HUES6 (cell line): ENCODE measurements at regions not wholly inside any gene's neighbourhood (a gene's known extent, or its start where the extent isn't known, plus 50 kb on each side); places are given as distances from the start of the nearest gene placed in this dataset.
A peak's percentile ranks its signal among the peaks of the same experiment; 100 is the strongest.

Source experiments
- H3K27ac ChIP-seq: 2 replicates; pipeline ENCODE4 v1.7.0; 2013; ENCODE audit warnings: low read depth, mild to moderate bottlenecking, low read length, inconsistent platforms
- H3K27me3 ChIP-seq: 2 replicates; pipeline ENCODE4 v1.6.1; 2013; ENCODE audit warnings: low read length; ENCODE audit not compliant: control insufficient read depth, insufficient read depth
- H3K36me3 ChIP-seq: 2 replicates; pipeline ENCODE4 v1.6.1; 2013; ENCODE audit warnings: low read length; ENCODE audit not compliant: control insufficient read depth, insufficient read depth
- H3K4me1 ChIP-seq: 2 replicates; pipeline ENCODE4 v1.6.1; 2013; ENCODE audit warnings: low read length; ENCODE audit not compliant: control insufficient read depth, insufficient read depth
- H3K4me3 ChIP-seq: 2 replicates; pipeline ENCODE4 v1.5.1; 2013; ENCODE audit warnings: low read depth, low read length
- H3K9ac ChIP-seq: one replicate; pipeline ENCODE4 v1.6.1; 2013; ENCODE audit warnings: mild to moderate bottlenecking, low read length
- H3K9me3 ChIP-seq: 2 replicates; pipeline ENCODE4 v1.6.1; 2013; ENCODE audit warnings: low read depth, low read length; ENCODE audit not compliant: control insufficient read depth, insufficient read depth

DNA sequence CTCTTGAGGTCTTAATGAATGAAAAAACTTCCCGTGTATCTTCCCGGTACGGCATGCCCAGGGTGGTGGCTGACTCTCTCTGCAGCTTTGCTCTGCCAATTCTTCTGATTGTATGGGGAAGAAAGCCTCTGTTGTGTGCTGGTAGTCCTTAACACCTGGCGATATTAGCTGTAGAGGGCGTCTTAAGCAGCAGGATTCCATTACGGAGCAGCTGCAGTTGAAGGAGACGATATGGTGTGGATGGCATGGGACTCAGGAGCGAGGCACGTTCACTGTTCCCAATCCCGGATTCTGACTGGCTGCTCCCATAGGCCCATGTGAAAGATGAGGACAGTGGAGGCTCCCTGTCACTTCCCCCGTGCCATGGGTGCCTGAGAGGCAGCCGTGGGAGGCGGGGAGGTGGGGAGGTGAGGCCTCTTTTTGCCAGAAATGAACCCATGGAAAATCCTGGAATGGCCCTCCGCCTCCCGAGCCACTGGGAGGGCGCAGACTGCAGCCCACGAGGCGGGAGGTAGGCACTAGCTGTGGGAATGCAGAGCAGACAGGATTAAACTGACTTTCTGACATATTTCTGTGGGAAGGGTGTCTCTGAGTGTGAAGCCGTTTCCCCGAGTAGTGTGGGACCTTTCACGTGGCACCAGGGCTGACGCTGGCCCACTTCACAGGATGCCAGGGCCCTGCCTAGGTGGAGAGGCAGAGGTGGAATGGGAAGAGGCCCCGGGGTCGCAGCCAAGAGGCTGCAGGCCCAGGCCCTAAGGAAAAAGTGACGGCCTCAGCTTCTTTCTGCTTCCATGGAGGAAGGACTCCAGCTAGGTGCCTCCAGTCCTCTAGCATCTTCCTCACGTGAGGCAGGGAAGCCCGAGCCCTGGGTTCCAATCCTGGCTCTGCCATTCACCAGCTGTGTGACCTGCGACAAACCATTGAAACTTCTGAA lies 121.4 kb upstream of the CD82 start:
- Histone ChIP-seq H3K4me1 (peaks cover 17% of the 10 kb centered on the region), H3K27me3 (no peaks in the 10 kb centered on the region), H3K27ac (no peak overlapping the region), H3K9me3 (no peaks in the 10 kb centered on the region; the same call in 1 of the 2 replicates), H3K36me3 (no peaks in the 10 kb centered on the region), H3K9ac (no peak overlapping the region), H3K4me3 (no peak overlapping the region)

DNA sequence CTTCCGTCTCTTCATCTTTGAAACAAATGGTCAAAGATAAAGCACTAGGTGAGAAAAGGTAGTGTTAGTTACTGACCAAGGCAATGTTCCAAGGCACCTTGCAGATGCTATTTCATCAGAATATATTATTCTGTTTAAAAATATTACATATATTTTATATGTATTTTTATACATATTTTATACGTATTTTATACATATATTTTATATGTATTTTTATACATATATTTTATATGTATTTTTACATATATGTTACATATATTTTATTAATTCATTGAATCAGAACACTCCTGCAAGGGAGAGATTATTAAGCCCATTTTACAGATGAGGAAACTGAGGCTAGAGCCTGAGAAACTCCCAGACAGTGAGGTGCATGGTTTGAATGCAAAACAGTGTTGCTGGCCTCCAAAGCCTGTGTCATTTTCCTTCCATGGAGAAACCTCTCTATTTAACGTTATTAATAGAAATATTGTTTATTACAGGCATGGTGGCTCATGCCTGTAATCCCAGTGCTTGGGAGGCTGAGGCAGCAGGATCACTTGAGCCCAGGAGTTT lies 120.6 kb upstream of the CD82 start:
- H3K9me3 ChIP-seq = no peaks in the 10 kb centered on the region; the same call in 1 of the 2 replicates
- no peak overlapping the region for H3K27ac ChIP-seq
- H3K27me3 ChIP-seq = no peaks in the 10 kb centered on the region
- H3K4me3 ChIP-seq = no peak overlapping the region
- H3K9ac ChIP-seq = no peak overlapping the region
- H3K36me3 ChIP-seq = no peaks in the 10 kb centered on the region
- H3K4me1 ChIP-seq = peaks cover 17% of the 10 kb centered on the region

DNA sequence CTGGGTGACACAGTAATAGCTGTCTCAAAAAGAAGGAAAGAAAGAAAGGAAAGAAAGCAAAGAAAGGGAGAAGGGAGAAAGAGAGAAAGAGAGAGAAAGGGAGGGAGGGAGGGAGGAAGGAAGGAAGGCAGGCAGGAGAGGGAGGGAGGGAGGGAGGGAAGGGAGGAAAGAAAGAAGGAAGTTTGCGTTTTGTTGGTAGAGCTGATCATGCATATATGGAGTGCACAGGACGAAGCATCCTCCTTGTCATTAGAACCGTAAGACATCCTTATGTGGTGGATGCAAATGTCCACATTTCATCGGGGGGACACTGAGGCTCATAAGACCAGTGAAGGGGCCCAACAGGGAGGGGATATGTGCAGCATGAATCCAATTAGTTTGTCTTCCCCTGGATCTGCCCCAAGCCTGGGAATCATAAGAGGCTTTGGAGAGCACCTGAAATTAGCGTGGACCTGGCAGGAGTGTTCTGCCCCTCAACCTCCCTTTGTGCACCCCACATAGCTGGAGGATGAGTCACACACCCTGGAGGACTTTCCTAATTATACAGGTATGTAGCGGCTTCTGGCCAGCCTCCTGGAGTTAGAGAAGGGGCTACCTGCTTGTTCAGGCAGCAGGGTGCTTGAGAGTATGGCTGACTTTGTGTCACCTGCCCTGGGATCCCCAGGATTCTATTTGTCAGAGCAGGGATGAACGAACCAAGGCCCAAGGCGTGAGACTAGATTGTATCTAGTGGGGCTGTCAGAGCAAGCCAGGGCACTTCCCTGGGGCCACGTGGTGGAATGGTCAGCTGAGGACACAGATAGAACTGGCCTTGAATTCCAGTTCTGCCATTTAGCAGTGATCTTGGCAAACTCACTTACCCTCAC lies 119.7 kb upstream of the CD82 start:
- Histone ChIP-seq H3K27ac (no peak overlapping the region), H3K36me3 (no peaks in the 10 kb centered on the region), H3K9me3 (no peaks in the 10 kb centered on the region; the same call in 1 of the 2 replicates), H3K27me3 (no peaks in the 10 kb centered on the region), H3K4me1 (peaks cover 17% of the 10 kb centered on the region), H3K9ac (peak overlapping the region; percentile 51), H3K4me3 (no peak overlapping the region)

DNA sequence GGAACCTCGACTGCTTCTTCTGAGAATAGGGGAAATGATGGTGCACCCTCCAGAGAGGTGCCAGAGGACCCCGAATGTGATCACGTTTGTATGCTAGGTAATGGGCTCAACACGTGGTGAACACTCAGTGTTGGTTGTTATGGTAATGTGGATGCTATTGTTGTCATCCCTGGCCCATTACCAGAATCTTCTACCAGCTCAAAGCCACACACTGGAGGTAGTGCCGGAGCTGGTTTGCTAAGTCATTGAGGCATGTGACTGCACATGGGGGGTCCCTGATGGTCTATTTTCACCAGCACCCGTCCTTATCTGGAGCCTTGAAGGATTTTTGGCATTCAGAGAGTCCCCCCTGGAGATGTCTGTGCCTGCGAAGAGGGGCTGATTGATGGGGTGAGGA lies 119.1 kb upstream of the CD82 start:
- H3K4me1 ChIP-seq = peaks cover 17% of the 10 kb centered on the region
- no peaks in the 10 kb centered on the region for H3K27me3 ChIP-seq
- no peak overlapping the region for H3K4me3 ChIP-seq
- H3K27ac ChIP-seq = no peak overlapping the region
- no peaks in the 10 kb centered on the region for H3K36me3 ChIP-seq
- peak overlapping the region; percentile 51 for H3K9ac ChIP-seq
- H3K9me3 ChIP-seq = no peaks in the 10 kb centered on the region; the same call in 1 of the 2 replicates

GRCh38 chr11:44446996-44447771 lies 118.3 kb upstream of the CD82 start:
- H3K27me3 ChIP-seq = no peaks in the 10 kb centered on the region
- H3K36me3 ChIP-seq = no peaks in the 10 kb centered on the region
- no peak overlapping the region for H3K27ac ChIP-seq
- H3K9me3 ChIP-seq = no peaks in the 10 kb centered on the region
- H3K9ac ChIP-seq = no peak overlapping the region
- H3K4me1 ChIP-seq = peaks cover 17% of the 10 kb centered on the region
- H3K4me3 ChIP-seq = no peak overlapping the region

DNA sequence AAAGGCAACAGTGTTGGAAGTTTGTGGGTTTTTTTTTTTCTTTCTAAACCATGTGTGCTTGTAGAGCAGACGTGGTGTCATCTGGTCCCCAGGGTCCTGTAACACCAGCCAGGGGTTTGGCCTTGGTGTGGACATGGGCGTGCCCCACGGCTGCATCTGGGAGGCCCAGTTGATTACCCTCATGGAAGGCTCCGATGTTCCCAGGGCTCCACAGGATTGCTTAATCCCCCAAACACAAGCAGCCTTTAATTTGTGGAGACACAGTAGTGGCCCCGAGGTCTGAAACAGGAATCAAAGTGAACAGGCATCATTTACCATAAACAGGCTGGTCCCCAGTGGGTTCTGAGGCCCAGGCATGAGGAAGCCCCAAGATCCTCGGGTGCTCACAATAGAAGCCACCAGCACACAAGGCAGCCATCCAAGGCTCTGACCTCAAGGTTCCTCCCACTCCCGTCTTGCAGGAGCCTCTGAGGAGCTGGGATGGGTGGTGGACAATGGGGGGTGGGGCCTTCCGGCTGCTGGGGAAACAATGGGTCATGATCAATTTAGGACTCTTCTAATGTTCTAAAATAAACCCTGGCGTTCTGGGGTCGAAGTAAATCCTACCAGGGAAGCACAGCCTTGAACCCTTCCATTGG lies 115.0 kb upstream of the CD82 start:
- H3K9ac ChIP-seq = no peak overlapping the region
- no peak overlapping the region for H3K27ac ChIP-seq

GRCh38 chr11:44451706-44452105 lies 113.8 kb upstream of the CD82 start:
- Histone ChIP-seq H3K4me1 (peaks cover 5% of the 10 kb centered on the region; the same call in 1 of the 2 replicates), H3K27ac (no peak overlapping the region), H3K9ac (no peak overlapping the region), H3K27me3 (no peaks in the 10 kb centered on the region), H3K36me3 (no peaks in the 10 kb centered on the region), H3K9me3 (no peaks in the 10 kb centered on the region), H3K4me3 (no peak overlapping the region)

More for the DNA sequence above, 115.0 kb upstream of the CD82 start:
- Histone ChIP-seq H3K9me3 (no peaks in the 10 kb centered on the region), H3K4me3 (no peak overlapping the region), H3K36me3 (no peaks in the 10 kb centered on the region), H3K27me3 (no peaks in the 10 kb centered on the region), H3K4me1 (peaks cover 17% of the 10 kb centered on the region)

DNA sequence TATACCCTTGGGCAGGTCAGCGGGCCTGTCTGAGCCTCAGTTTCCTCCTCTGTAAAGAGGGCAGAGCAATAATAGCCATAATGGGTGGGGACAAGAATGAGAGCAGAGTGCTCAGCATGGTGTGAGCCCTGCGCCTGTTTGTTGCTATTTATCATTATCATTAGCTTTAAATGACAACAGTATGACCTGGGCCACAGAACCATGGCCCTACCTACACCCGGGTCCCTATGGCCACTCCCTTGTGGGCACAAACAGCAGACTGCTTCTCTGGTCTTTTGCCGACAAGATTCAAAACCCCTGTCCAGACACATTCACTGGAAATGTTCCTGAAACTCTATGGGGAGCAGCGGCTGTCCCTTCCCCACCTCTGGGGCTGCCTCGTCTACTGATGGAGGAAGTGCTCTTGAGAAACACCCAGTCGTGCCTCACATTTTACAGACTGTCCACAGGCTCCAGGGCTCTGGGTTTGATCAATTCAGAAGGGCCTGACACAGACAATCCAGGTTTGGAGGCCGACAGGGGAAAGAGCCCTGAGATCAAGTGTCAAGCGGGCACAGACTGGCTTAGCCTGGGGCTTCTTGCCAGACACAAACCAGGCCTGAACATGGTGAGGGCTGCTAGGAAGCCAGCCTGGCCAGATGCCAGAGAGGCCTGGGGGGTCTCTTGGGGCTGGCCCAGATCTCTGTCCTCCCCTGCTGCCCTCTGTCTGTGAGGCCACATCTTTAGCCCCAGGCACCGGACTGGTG lies 112.5 kb upstream of the CD82 start:
- Histone ChIP-seq H3K27me3 (no peaks in the 10 kb centered on the region), H3K4me3 (no peak overlapping the region), H3K36me3 (no peaks in the 10 kb centered on the region), H3K4me1 (peaks cover 5% of the 10 kb centered on the region; the same call in 1 of the 2 replicates), H3K9ac (no peak overlapping the region), H3K27ac (no peak overlapping the region), H3K9me3 (no peaks in the 10 kb centered on the region)

- Histone ChIP-seq H3K27me3 (no peaks in the 10 kb centered on the region), H3K4me3 (no peak overlapping the region), H3K9ac (peak overlapping the region; percentile 27), H3K9me3 (no peaks in the 10 kb centered on the region), H3K36me3 (no peaks in the 10 kb centered on the region), H3K27ac (no peak overlapping the region), H3K4me1 (no peaks in the 10 kb centered on the region; the same call in 1 of the 2 replicates)
Measured at GRCh38 chr11:44453871-44454270, 111.6 kb upstream of the CD82 start.
